ENCODE measurements at regions not wholly inside any gene's neighbourhood (a gene's known extent, or its start where the extent isn't known, plus 50 kb on each side); places are given as distances from the start of the nearest gene placed in this dataset.

GRCh38 chr22:49554741-49555140 is 272.9 kb downstream of the BRD1 start:
- H4K20me1 ChIP-seq (replicated peaks; ENCODE audit: insufficient read depth), result no peaks in the 10 kb centered on the region
- H3K36me3 ChIP-seq (ENCODE audit: insufficient read depth), result no peaks in the 10 kb centered on the region
- H3K4me2 ChIP-seq, result no peak overlapping the region
- no peak overlapping the region for H3K27ac ChIP-seq (ENCODE audit: low read depth)
- H3K4me3 ChIP-seq, result no peak overlapping the region
- peaks cover 18% of the 10 kb centered on the region for H3K9me3 Mint-ChIP-seq
- no peaks in the 10 kb centered on the region for H3K9me2 ChIP-seq (ENCODE audit: insufficient read depth)
- H3F3A ChIP-seq (replicated peaks; ENCODE audit: low read depth), result no peaks in the 10 kb centered on the region
- DNase-seq (ENCODE audit: low spot score), result no peak
- H2AFZ ChIP-seq, result no peak overlapping the region
- H3K4me3 Mint-ChIP-seq, result no peak overlapping the region
- H3K36me3 Mint-ChIP-seq (ENCODE audit: low read depth), result peaks cover 13% of the 10 kb centered on the region
- TF ChIP-seq STAT1 (IDR thresholded peaks at IDR 0.05; ENCODE audit: unreplicated experiment) (no peak), ZNF331 (CRISPR knock-in tag; IDR thresholded peaks at IDR 0.05; ENCODE audit: low read depth) (no peak), CREB1 (CRISPR knock-in tag; IDR thresholded peaks at IDR 0.05; ENCODE audit: low read depth) (no peak), JUNB (IDR thresholded peaks at IDR 0.05; ENCODE audit: unreplicated experiment) (no peak), ZNF462 (CRISPR knock-in tag; IDR thresholded peaks at IDR 0.05) (no peak)
- ATAC-seq, result no peak
- peaks cover 6% of the 10 kb centered on the region for H3K4me1 Mint-ChIP-seq
- no peaks in the 10 kb centered on the region for H3K4me1 ChIP-seq (ENCODE audit: insufficient read depth)
- H3K27me3 Mint-ChIP-seq (ENCODE audit: insufficient read depth, low read depth, poor library complexity), result peaks cover 4% of the 10 kb centered on the region
- H3K27ac Mint-ChIP-seq, result no peak overlapping the region
- no peaks in the 10 kb centered on the region for H3K27me3 ChIP-seq (ENCODE audit: insufficient read depth)
- H3K79me2 ChIP-seq (replicated peaks; ENCODE audit: insufficient read depth), result no peaks in the 10 kb centered on the region

GRCh38 chr22:49554296-49554625 is 273.4 kb downstream of the BRD1 start:
- H3K9me3 Mint-ChIP-seq, result peaks cover 20% of the 10 kb centered on the region
- no peaks in the 10 kb centered on the region for H3F3A ChIP-seq (replicated peaks; ENCODE audit: low read depth)
- H4K20me1 ChIP-seq (replicated peaks; ENCODE audit: insufficient read depth), result no peaks in the 10 kb centered on the region
- no peaks in the 10 kb centered on the region for H3K36me3 ChIP-seq (ENCODE audit: insufficient read depth)
- H3K79me2 ChIP-seq (replicated peaks; ENCODE audit: insufficient read depth), result no peaks in the 10 kb centered on the region
- peaks cover 4% of the 10 kb centered on the region for H3K27me3 Mint-ChIP-seq (ENCODE audit: insufficient read depth, low read depth, poor library complexity)
- no peaks in the 10 kb centered on the region for H3K9me2 ChIP-seq (ENCODE audit: insufficient read depth)
- DNase-seq (ENCODE audit: low spot score), result no peak
- no peaks in the 10 kb centered on the region for H3K27me3 ChIP-seq (ENCODE audit: insufficient read depth)
- H3K4me1 Mint-ChIP-seq, result peaks cover 6% of the 10 kb centered on the region
- H3K36me3 Mint-ChIP-seq (ENCODE audit: low read depth), result peaks cover 13% of the 10 kb centered on the region
- H2AFZ ChIP-seq, result no peak overlapping the region
- no peak for ATAC-seq
- no peak overlapping the region for H3K27ac ChIP-seq (ENCODE audit: low read depth)
- H3K4me1 ChIP-seq (ENCODE audit: insufficient read depth), result no peaks in the 10 kb centered on the region
- H3K4me2 ChIP-seq, result no peak overlapping the region
- H3K4me3 Mint-ChIP-seq, result no peak overlapping the region
- no peak overlapping the region for H3K4me3 ChIP-seq
- 0 out of 2 replicates have a peak overlapping the region, but pooled peaks have one; percentile 23 for H3K27ac Mint-ChIP-seq
- TF ChIP-seq POLR2AphosphoS5 (IDR thresholded peaks at IDR 0.05; ENCODE audit: low read depth) (no peak), CTCF (conservative IDR thresholded peaks at IDR 0.05; ENCODE audit: low read depth in 2 of 2) (no peak), REST (IDR thresholded peaks at IDR 0.05; ENCODE audit: unreplicated experiment) (no peak), CREB1 (CRISPR knock-in tag; IDR thresholded peaks at IDR 0.05; ENCODE audit: low read depth) (no peak), ZNF114 (CRISPR knock-in tag; IDR thresholded peaks at IDR 0.05) (no peak), NANOG (IDR thresholded peaks at IDR 0.05; ENCODE audit: borderline replicate concordance) (no peak), STAT1 (IDR thresholded peaks at IDR 0.05; ENCODE audit: unreplicated experiment) (no peak), EZH2phosphoT487 (IDR thresholded peaks at IDR 0.05; ENCODE audit: unreplicated experiment) (no peak)

All from GM23338 (cell line).